ENCODE measurements at regions not wholly inside any gene's neighbourhood (a gene's known extent, or its start where the extent isn't known, plus 50 kb on each side); places are given as distances from the start of the nearest gene placed in this dataset.

DNA sequence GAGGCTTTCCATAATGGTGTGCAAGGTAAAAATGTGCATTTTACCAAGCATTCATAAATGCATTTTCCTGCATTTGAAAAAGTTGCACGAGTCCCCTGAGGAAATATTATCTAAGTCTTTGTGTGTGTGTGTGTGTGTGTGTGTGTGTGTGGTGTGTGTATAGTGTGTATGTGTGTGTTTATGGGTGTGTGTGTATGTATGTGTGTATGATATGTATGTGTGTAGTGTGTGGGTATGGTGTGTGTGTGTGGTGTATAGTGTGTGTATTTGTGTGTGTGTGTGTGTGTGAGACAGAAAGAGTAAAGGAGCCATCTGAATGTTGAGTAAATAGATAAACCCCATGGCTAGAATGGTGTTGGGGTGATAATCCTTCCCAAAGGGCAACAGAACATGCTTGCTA lies 229.6 kb upstream of the TBC1D5 start:
- TF ChIP-seq, protein P1, sequence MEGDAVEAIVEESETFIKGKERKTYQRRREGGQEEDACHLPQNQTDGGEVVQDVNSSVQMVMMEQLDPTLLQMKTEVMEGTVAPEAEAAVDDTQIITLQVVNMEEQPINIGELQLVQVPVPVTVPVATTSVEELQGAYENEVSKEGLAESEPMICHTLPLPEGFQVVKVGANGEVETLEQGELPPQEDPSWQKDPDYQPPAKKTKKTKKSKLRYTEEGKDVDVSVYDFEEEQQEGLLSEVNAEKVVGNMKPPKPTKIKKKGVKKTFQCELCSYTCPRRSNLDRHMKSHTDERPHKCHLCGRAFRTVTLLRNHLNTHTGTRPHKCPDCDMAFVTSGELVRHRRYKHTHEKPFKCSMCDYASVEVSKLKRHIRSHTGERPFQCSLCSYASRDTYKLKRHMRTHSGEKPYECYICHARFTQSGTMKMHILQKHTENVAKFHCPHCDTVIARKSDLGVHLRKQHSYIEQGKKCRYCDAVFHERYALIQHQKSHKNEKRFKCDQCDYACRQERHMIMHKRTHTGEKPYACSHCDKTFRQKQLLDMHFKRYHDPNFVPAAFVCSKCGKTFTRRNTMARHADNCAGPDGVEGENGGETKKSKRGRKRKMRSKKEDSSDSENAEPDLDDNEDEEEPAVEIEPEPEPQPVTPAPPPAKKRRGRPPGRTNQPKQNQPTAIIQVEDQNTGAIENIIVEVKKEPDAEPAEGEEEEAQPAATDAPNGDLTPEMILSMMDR (IDR thresholded peaks at IDR 0.05) = no peak
- TF ChIP-seq POLR2A (IDR thresholded peaks at IDR 0.05) (no peak), POLR2AphosphoS5 (IDR thresholded peaks at IDR 0.05) (no peak)

Data from suprapubic skin (tissue), 4 donors.